ENCODE measurements at regions not wholly inside any gene's neighbourhood (a gene's known extent, or its start where the extent isn't known, plus 50 kb on each side); places are given as distances from the start of the nearest gene placed in this dataset.

GRCh38 chr3:56880720-56881575 lies 79.2 kb upstream of the ARHGEF3 start (continued):
- TF ChIP-seq POLR2A (IDR thresholded peaks at IDR 0.05; ENCODE audit: control extremely low read depth in 1 of 2, low read depth in 2 of 2, low read length in 2 of 2) = no peak
- no peak for TF ChIP-seq SAP30 (IDR thresholded peaks at IDR 0.05; ENCODE audit: insufficient read depth, insufficient replicate concordance, low read length)
- TF ChIP-seq CHD2 (IDR thresholded peaks at IDR 0.05; ENCODE audit: low read length) = no peak
- no peak for TF ChIP-seq SUZ12 (IDR thresholded peaks at IDR 0.05; ENCODE audit: low read length)
- TF ChIP-seq MAX (IDR thresholded peaks at IDR 0.05) = no peak
- no peak for TF ChIP-seq YY1 (IDR thresholded peaks at IDR 0.05; ENCODE audit: low read depth, low read length)
- TF ChIP-seq GTF2F1 (IDR thresholded peaks at IDR 0.05; ENCODE audit: borderline replicate concordance, low read depth, low read length) = no peak
- TF ChIP-seq KDM1A (IDR thresholded peaks at IDR 0.05; ENCODE audit: borderline replicate concordance, low read length) = no peak
- TF ChIP-seq BRCA1 (IDR thresholded peaks at IDR 0.05; ENCODE audit: low read depth, low read length) = no peak
- no peak for TF ChIP-seq RXRA (IDR thresholded peaks at IDR 0.05; ENCODE audit: insufficient read depth, low read depth, low read length)
- no peak for TF ChIP-seq FOSL1 (IDR thresholded peaks at IDR 0.05; ENCODE audit: insufficient read depth, low read depth, low read length)
